ENCODE measurements at regions not wholly inside any gene's neighbourhood (a gene's known extent, or its start where the extent isn't known, plus 50 kb on each side); places are given as distances from the start of the nearest gene placed in this dataset.

DNA sequence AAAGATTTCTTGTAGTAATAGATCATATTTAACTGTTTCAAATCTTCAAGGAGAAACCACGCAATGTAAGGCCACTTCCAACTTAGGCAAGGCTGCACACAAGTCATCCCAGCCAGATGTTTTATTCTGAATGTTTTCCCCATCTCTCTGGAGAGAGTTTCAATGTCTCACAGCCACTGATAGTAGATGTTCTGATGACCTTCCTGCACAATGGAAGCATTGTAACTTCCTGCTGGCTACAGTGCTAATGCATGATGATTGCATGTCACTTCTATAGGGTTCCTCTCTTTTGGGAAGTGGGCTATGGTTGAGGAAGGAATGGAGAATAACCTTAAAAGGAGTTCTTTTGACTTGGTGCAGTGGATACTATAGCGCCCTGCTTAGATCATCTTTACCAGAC is 328.0 kb downstream of the ZNF621 start:
- no peaks in the 10 kb centered on the region for H3K36me3 ChIP-seq (replicated peaks)
- no peaks in the 10 kb centered on the region for H3K9me3 ChIP-seq
- no peaks in the 10 kb centered on the region for H3K27me3 ChIP-seq (ENCODE audit: low read depth)
- in situ Hi-C loops (cut with MboI; ENCODE audit: low sequenced_read_pairs): no loop called here
- DNase-seq (ENCODE audit: low spot score in 2 of 2): no peak
- H3K4me3 ChIP-seq: no peak overlapping the region
- no peaks in the 10 kb centered on the region for H3K4me1 ChIP-seq

DNA sequence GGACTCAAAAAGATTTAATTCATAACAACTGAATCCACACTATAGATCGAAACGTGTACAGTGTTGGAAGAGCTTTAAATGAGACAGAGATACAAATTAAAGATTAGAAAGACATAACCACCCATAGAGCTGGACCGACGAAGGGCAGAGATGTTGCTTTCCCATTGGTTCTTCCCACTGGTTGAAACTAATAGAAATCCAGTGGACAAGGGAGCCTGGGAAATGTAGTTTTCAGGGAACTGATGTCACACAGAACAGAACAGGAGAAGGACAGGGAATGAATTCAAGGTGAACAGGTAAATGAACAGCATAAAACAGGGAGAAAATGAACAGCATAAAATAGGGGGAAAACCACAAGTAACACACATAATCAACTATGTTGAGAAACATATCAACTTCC is 328.7 kb downstream of the ZNF621 start:
- Histone ChIP-seq H3K4me1 (no peaks in the 10 kb centered on the region), H3K4me3 (no peak overlapping the region), H3K9me3 (no peaks in the 10 kb centered on the region), H3K36me3 (replicated peaks) (no peaks in the 10 kb centered on the region), H3K27me3 (ENCODE audit: low read depth) (no peaks in the 10 kb centered on the region)
- in situ Hi-C loops (cut with MboI; ENCODE audit: low sequenced_read_pairs): no loop called here
- no peak for DNase-seq (ENCODE audit: low spot score in 2 of 2)

DNA sequence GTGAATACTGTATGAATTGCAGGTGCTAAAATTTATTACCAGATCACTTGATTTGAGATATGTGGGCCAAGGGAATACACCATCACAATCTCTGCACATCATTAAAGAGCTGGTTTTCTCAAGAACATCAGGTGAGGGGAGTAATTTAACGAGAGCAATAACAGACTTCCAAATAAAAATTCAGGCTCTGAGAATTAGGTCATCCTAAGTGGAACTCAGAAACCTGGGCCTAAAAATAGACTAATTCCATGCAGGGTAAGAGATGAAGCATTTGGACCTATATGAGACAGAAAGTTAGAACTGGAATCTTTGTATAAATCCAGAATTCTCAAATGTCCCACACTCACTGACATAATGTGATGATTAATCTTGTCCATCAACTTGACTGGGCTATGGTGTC is 331.1 kb downstream of the ZNF621 start:
- no peak overlapping the region for H3K4me3 ChIP-seq
- no peak for DNase-seq (ENCODE audit: low spot score in 2 of 2)
- in situ Hi-C loops (cut with MboI; ENCODE audit: low sequenced_read_pairs): no loop called here
- H3K9me3 ChIP-seq: no peaks in the 10 kb centered on the region
- H3K4me1 ChIP-seq: no peaks in the 10 kb centered on the region
- no peaks in the 10 kb centered on the region for H3K27me3 ChIP-seq (ENCODE audit: low read depth)
- H3K36me3 ChIP-seq (replicated peaks): no peaks in the 10 kb centered on the region

DNA sequence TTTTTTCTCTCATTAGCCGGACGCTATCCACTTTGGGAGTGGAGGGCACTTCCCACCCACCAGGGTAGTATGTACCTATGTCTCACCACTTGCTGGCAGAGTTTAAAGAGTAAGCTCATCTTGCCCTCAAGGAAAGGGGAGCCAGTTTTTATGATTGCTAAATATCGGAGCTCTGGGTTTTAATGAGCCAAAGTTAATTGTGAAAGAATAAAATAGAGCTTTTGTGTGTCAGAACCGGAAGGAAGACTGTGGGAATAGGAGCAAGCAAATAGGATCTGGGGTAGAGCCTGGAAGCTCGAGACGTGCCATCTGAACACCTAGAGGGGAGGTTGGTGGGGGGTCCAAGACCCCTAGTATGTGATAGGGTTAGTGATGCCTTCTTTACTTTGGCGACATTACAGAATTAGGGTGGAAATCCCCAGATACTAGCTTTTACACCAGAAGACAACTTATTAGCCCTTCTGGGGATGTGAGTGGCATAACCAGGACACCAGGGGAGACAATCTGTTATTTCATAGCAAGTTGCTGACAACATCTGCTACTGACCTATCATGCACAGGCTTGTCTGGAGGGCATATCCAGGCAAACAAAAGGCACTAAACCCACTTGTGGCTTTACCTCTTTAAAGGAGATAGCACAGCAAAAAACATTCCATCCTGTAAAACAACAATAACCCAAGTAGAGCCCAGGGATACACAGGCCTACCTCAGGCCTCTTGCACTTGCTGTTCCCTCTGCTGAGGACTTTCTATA is 333.8 kb downstream of the ZNF621 start:
- H3K4me3 ChIP-seq: no peak overlapping the region

DNA sequence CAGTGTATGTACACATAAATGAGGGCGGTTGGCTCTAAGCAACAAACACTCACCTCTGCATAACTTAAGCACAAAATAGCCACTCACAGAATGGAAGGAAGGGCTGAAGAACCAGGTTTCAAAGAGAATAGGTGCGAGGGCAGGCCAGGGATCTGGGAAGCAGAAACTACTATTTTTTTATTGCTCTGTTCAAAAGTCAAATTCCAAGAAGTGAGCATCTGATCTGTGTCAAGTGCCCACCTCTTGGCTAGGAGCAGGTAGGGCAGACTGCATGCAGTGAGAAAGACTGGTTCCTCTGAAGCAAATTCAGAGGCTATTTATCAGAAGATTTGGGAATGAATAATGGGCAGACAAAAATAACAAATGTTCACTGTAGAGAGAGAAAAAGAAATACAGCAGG is 336.4 kb upstream of the CTNNB1 start:
- Histone ChIP-seq H3K4me1 (no peaks in the 10 kb centered on the region), H3K27me3 (ENCODE audit: low read depth) (no peaks in the 10 kb centered on the region), H3K4me3 (no peak overlapping the region), H3K36me3 (replicated peaks) (no peaks in the 10 kb centered on the region), H3K9me3 (no peaks in the 10 kb centered on the region)
- in situ Hi-C loops (cut with MboI; ENCODE audit: low sequenced_read_pairs): no loop called here
- no peak for DNase-seq (ENCODE audit: low spot score in 2 of 2)

More for the DNA sequence above, 333.8 kb downstream of the ZNF621 start:
- in situ Hi-C loops (cut with MboI; ENCODE audit: low sequenced_read_pairs): no loop called here
- Histone ChIP-seq H3K4me1 (no peaks in the 10 kb centered on the region), H3K27me3 (ENCODE audit: low read depth) (no peaks in the 10 kb centered on the region), H3K36me3 (replicated peaks) (no peaks in the 10 kb centered on the region), H3K9me3 (no peaks in the 10 kb centered on the region)
- no peak for DNase-seq (ENCODE audit: low spot score in 2 of 2)

DNA sequence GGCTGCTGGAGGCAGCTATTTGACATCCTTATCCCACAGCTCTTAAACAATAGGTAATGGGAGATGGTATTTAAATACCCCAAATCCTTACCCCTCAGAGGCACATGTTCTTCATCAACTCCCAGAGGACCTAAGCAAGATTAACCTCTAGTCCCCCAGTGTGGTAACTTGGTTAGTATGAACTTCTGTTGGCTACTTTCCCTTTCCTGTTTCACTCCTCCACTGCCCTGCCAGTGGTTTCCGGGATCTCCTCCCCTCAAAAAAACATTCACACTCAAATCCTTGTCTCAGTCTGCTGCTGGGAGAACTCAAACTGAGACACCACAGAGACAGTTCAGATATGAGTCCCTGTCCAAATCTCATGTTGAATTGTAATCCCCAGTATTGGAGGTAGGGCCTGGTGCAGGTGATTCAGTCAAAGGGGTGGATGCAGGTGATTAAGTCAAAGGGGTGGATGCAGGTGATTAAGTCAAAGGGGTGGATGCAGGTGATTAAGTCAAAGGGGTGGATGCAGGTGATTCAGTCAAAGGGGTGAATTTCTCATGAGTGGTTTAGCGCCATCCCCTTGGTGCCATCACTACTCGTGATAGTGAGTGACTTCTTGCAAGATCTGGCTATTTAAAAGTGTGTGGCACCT is 335.0 kb upstream of the CTNNB1 start:
- Histone ChIP-seq H3K4me1 (no peaks in the 10 kb centered on the region), H3K4me3 (no peak overlapping the region), H3K27me3 (ENCODE audit: low read depth) (no peaks in the 10 kb centered on the region), H3K36me3 (replicated peaks) (no peaks in the 10 kb centered on the region), H3K9me3 (no peaks in the 10 kb centered on the region)
- in situ Hi-C loops (cut with MboI; ENCODE audit: low sequenced_read_pairs): no loop called here
- no peak for DNase-seq (ENCODE audit: low spot score in 2 of 2)

DNA sequence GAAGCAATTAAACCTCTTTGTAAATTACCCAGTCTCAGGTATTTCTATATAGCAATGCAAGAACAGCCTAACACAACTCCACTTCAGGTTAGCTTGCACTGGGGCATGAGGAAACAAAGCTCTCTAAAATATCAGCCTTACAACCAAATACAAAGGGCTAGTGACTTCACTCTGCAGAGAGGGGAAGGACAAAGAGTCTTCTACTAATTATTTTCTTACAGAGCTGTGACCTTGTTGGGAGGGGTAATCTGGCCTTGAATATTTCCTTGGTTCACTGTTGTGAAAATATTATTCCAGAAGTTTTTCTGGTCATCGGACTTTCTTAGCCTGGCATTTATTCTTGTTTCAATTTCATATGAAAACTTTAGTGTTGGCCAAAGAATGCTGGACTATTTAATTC is 334.4 kb upstream of the CTNNB1 start:
- in situ Hi-C loops (cut with MboI; ENCODE audit: low sequenced_read_pairs): no loop called here
- Histone ChIP-seq H3K4me3 (no peak overlapping the region), H3K27me3 (ENCODE audit: low read depth) (no peaks in the 10 kb centered on the region), H3K9me3 (no peaks in the 10 kb centered on the region), H3K4me1 (no peaks in the 10 kb centered on the region), H3K36me3 (replicated peaks) (no peaks in the 10 kb centered on the region)
- DNase-seq (ENCODE audit: low spot score in 2 of 2): no peak

DNA sequence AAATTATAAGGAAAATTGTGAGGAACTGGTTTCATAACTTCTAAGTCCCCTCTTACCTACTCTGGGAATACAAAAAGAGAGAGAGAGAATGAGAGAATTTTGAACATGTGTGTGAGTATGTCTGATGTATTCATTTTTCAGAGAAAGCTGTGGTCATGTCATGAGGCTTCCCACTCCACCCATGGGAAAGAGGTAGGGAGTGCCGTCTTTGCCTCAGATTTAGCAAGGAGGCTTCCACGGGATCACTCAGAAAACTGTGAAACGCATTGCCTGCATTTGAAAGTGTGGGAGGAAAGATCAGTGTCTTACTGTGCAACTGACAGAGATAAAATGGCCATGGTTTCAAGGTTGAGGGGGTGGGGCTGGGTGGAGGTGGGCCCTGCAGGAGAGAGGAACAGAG is 331.5 kb upstream of the CTNNB1 start:
- no peak overlapping the region for H3K4me3 ChIP-seq
- no peaks in the 10 kb centered on the region for H3K36me3 ChIP-seq (replicated peaks)
- no peak for DNase-seq (ENCODE audit: low spot score in 2 of 2)
- no peaks in the 10 kb centered on the region for H3K9me3 ChIP-seq
- H3K27me3 ChIP-seq (ENCODE audit: low read depth): no peaks in the 10 kb centered on the region
- in situ Hi-C loops (cut with MboI; ENCODE audit: low sequenced_read_pairs): no loop called here
- H3K4me1 ChIP-seq: no peaks in the 10 kb centered on the region

DNA sequence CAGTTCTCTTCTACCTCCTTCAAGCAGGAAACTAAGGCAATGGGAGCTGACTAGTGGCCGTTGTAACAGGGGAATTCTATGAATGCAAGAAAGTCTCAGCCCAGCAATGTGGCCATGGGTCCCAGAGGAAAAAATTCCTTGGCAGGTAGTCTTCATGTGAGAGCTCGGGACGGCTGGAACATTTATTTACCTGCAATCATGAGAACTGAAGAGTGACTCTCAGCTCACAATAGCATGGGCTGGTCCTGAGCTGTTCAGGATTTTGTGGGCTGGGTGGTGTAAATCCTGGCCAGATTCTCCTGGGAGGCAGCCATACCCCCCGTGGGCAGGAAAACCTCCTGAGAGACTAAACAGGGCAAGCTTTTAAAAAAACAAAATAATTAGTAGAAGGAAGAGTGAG is 330.3 kb upstream of the CTNNB1 start:
- Histone ChIP-seq H3K4me1 (no peaks in the 10 kb centered on the region), H3K27me3 (ENCODE audit: low read depth) (no peaks in the 10 kb centered on the region), H3K4me3 (no peak overlapping the region), H3K9me3 (no peaks in the 10 kb centered on the region), H3K36me3 (replicated peaks) (no peaks in the 10 kb centered on the region)
- DNase-seq (ENCODE audit: low spot score in 2 of 2): no peak
- in situ Hi-C loops (cut with MboI; ENCODE audit: low sequenced_read_pairs): no loop called here

DNA sequence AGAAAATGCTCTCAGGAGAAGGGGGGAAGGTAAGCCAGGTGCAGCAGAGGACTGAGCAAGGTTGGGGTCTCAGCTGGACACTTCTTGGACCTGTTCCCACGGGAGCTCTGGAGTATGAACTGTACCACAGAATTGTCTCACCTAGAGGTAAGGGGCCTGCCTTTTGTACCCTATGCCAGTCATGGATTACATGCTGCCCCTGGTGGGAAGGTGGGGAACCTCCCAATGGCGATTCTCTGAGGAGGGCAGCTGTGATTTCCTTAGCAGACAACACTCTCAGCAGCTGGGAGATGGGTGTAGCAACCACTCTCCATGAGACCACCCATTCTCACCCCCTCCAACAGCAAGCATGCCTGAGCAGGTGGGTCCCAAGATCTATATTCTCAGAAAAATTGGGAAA is 329.4 kb upstream of the CTNNB1 start:
- no peak for DNase-seq (ENCODE audit: low spot score in 2 of 2)
- in situ Hi-C loops (cut with MboI; ENCODE audit: low sequenced_read_pairs): no loop called here
- Histone ChIP-seq H3K4me3 (no peak overlapping the region), H3K36me3 (replicated peaks) (no peaks in the 10 kb centered on the region), H3K27me3 (ENCODE audit: low read depth) (no peaks in the 10 kb centered on the region), H3K9me3 (no peaks in the 10 kb centered on the region), H3K4me1 (no peaks in the 10 kb centered on the region)

DNA sequence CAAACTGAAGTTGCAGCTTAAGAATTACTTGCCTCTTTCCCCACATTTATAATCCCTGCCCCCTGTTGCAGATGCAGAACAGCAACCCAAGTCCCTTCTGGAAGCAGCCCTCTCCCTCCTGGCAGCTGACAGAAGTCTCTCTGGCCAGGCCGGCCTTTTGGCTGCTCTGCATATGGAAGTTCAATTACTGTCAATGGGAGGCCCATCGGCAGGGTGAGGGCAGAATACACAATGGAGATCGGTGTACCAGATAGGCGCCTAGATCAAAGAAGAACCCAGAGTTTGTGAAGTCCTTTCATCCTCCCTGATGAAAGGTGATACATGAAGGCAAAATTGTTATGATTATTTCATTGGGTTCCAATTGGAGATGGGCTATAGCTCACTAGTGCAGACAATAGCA is 327.9 kb upstream of the CTNNB1 start:
- in situ Hi-C loops (cut with MboI; ENCODE audit: low sequenced_read_pairs): no loop called here
- Histone ChIP-seq H3K4me1 (no peaks in the 10 kb centered on the region), H3K9me3 (no peaks in the 10 kb centered on the region), H3K36me3 (replicated peaks) (no peaks in the 10 kb centered on the region), H3K27me3 (ENCODE audit: low read depth) (no peaks in the 10 kb centered on the region), H3K4me3 (no peak overlapping the region)
- DNase-seq (ENCODE audit: low spot score in 2 of 2): no peak

DNA sequence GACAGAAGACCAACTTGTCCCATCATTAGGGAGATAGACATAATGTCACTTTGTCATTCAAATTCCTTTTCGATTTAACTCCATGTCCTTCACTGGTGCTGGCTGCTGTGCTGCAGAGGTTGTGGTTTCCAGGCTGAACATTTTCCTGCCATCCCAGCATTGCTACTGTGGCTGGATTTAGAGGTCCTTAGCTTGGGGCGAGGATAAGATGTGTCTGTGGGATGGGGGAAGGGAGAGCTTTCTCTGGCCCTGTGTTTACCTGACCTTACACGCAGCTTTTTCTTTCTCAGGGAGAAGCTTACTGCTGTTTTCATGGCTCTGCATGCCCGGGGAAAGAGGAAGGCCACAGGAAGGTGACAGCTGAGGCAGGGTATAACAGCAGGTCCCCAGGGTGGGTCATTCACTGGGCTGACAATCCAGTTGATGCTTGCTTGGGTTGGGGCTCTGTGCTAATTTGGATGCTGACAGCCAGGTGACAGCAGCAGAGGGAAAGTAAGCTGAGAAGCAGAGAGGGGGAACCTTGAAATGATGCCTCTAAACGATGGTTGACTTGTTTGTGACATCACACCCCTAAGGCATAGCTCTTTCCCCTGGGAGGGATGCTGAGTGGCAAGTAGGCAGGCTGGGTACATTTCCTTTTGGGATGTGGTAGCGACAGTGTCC is 326.9 kb upstream of the CTNNB1 start:
- Histone ChIP-seq H3K36me3 (replicated peaks) (no peaks in the 10 kb centered on the region), H3K27me3 (ENCODE audit: low read depth) (no peaks in the 10 kb centered on the region), H3K4me1 (no peaks in the 10 kb centered on the region), H3K9me3 (no peaks in the 10 kb centered on the region), H3K4me3 (no peak overlapping the region)
- in situ Hi-C loops (cut with MboI; ENCODE audit: low sequenced_read_pairs): no loop called here
- DNase-seq (ENCODE audit: low spot score in 2 of 2): no peak

DNA sequence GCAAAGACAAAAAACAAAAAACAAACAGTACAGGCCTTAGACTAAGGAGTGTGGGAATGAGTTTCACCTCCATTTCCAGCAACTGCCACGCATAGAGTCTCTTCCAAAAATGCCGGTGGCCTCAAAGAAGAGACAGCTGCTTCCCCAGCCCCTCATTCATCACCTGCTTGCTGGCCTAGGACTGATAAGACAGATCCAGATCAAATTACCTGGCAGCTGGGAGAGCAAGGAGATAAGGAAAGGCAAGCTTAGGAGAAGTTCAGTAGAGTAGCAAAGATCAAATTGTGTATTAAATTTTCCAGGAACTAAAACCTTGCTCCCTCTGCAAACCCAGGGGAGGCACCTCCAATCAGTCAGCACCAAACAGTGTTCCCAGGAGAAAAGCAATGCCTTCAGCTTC is 325.8 kb upstream of the CTNNB1 start:
- Histone ChIP-seq H3K9me3 (no peaks in the 10 kb centered on the region), H3K27me3 (ENCODE audit: low read depth) (no peaks in the 10 kb centered on the region), H3K4me1 (no peaks in the 10 kb centered on the region), H3K4me3 (no peak overlapping the region), H3K36me3 (replicated peaks) (no peaks in the 10 kb centered on the region)
- in situ Hi-C loops (cut with MboI; ENCODE audit: low sequenced_read_pairs): no loop called here
- DNase-seq (ENCODE audit: low spot score in 2 of 2): no peak

DNA sequence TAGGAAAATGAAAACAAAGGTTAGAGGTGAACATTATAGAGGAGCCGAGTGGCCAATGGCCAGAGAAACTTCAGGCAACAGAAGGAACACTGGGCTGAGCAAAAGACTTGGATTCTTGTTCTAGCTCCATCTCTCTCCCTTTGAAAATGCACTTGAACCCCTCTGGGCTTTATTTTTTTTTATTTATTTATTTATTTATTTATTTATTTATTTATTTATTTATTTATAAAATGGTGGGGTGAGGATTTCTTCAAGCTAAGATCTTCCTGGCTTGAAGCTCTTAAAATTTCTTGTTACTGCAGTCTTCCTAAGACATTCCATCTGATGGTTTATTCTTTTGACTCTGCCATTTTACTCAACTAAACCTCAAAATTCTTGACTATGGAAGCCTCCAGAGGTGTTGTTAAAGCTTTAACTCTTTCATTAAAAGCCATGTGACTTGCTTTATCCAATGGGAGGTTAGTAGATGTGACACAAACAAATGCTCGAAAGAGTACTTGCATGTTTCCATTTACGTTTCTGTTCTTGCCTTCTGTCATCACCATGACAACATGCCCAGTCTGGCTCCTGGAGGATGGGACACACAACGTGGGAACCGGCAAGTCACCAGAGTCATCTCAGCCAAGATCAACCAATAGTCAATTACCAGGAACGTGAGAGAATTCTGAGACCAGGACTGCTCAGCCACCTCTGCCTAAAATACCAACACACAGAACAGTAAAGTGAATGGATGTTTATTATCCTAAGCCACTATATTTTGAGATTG is 325.2 kb upstream of the CTNNB1 start:
- Histone ChIP-seq H3K27me3 (ENCODE audit: low read depth) (no peaks in the 10 kb centered on the region), H3K9me3 (no peaks in the 10 kb centered on the region), H3K4me1 (no peaks in the 10 kb centered on the region), H3K36me3 (replicated peaks) (no peaks in the 10 kb centered on the region), H3K4me3 (no peak overlapping the region)
- in situ Hi-C loops (cut with MboI; ENCODE audit: low sequenced_read_pairs): no loop called here
- DNase-seq (ENCODE audit: low spot score in 2 of 2): no peak
